Upper lobe of left lung (tissue), 6 donors: ENCODE measurements at regions not wholly inside any gene's neighbourhood (a gene's known extent, or its start where the extent isn't known, plus 50 kb on each side); places are given as distances from the start of the nearest gene placed in this dataset.
A peak's percentile ranks its signal among the peaks of the same experiment; 100 is the strongest.

Experiments used
- ATAC-seq, 2 donors: fragments of 200-7000 bp; cut with Tn5 transposase; one replicate each; pipeline ENCODE4 v1.9.1; 2022; ENCODE audit warnings: mild to moderate bottlenecking in 2 of 2, moderate library complexity in 2 of 2; ENCODE audit not compliant: low FRiP score in 2 of 2
- DNase-seq, 2 donors: peaks; one replicate each; pipeline ENCODE4 v3.0.0-alpha.2; 2019 to 2020
- H3K27ac ChIP-seq, 4 donors: fragments of 200-600 bp; sonication (generic); one replicate each; pipeline ENCODE4 v1.5.1; 2016 to 2019
- H3K27me3 ChIP-seq, 4 donors: fragments of 200-600 bp; sonication (generic); one replicate each; pipeline ENCODE4 v1.5.1; 2017 to 2019
- H3K36me3 ChIP-seq, 4 donors: fragments of 200-600 bp; sonication (generic); one replicate each; pipeline ENCODE4 v1.5.1; 2016 to 2019
- H3K4me1 ChIP-seq, 4 donors: fragments of 200-600 bp; sonication (generic); one replicate each; pipeline ENCODE4 v1.5.1; 2018 to 2019
- H3K4me3 ChIP-seq, 4 donors: fragments of 200-600 bp; sonication (generic); one replicate each; pipeline ENCODE4 v1.5.1; 2017 to 2019; ENCODE audit warnings: mild to moderate bottlenecking in 2 of 4, moderate library complexity in 1 of 4
- H3K9me3 ChIP-seq, 4 donors: fragments of 200-600 bp; sonication (generic); one replicate each; pipeline ENCODE4 v1.5.1; 2018 to 2019
- CTCF ChIP-seq, 6 experiments: fragments of 450-650 bp in 4 of 6; fragments of 200-600 bp in 2 of 6; sonication (generic) in 2 of 6; IDR thresholded peaks; one replicate each; pipeline ENCODE4 v1.5.1; 2016 to 2019; ENCODE audit warnings: antibody characterized with exemption in 6 of 6
- EP300 ChIP-seq, 4 donors: sonication (generic); formaldehyde crosslinking; IDR thresholded peaks; one replicate each; pipeline ENCODE4 v1.5.1; 2017; ENCODE audit warnings: antibody characterized with exemption in 4 of 4, control low read depth in 2 of 4
- POLR2A ChIP-seq, 4 donors: fragments of 450-650 bp; IDR thresholded peaks; one replicate each; pipeline ENCODE4 v1.5.1; 2016 to 2017; ENCODE audit warnings: antibody characterized with exemption in 4 of 4, mild to moderate bottlenecking in 2 of 4
- POLR2AphosphoS5 ChIP-seq, 2 donors: sonication (generic); formaldehyde crosslinking; IDR thresholded peaks; one replicate each; pipeline ENCODE4 v1.5.1; 2017; ENCODE audit warnings: antibody characterized with exemption in 2 of 2
- WGBS, 2 donors: methylation state at CpG; one replicate each; pipeline ENCODE4 v1.1.5; 2017 to 2018; 5-methylcytosine and 5-hydroxymethylcytosine counted together
- donor health status: DM: no; HTN: no; CAD: no; lungs with moderate emphysema.
- donor health status: DM: no; HTN: yes; CAD: no; lungs with severe emphysema.

GRCh38 chr9:27856054-27856453, 282.8 kb upstream of the C9orf72 start:
- 84 to 88% methylated on average over 2 of the region's 2 CpGs for WGBS, 2 donors
- Histone ChIP-seq H3K4me1 (no peaks in the 10 kb centered on the region), H3K9me3 (no peaks in the 10 kb centered on the region), H3K27me3 (no peaks in the 10 kb centered on the region), H3K36me3 (no peaks in the 10 kb centered on the region), H3K27ac (no peak overlapping the region), H3K4me3 (no peak overlapping the region)
- ATAC-seq (no peak), DNase-seq (no peak)
- TF ChIP-seq EP300 (IDR thresholded peaks at IDR 0.05): no peak
- no peak for TF ChIP-seq CTCF (IDR thresholded peaks at IDR 0.05)
- no peak for TF ChIP-seq POLR2A (IDR thresholded peaks at IDR 0.05)
- TF ChIP-seq POLR2AphosphoS5 (IDR thresholded peaks at IDR 0.05): no peak

- no peak overlapping the region for H3K27ac ChIP-seq
- DNase-seq (no peak), ATAC-seq (no peak)
- no peaks in the 10 kb centered on the region for H3K4me1 ChIP-seq
- 81 to 92% methylated on average over 1 of the region's 1 CpG for WGBS, 2 donors
- no peaks in the 10 kb centered on the region for H3K36me3 ChIP-seq
- no peak overlapping the region for H3K4me3 ChIP-seq
- H3K27me3 ChIP-seq: no peaks in the 10 kb centered on the region
- TF ChIP-seq EP300 (IDR thresholded peaks at IDR 0.05) (no peak), CTCF (IDR thresholded peaks at IDR 0.05) (no peak), POLR2A (IDR thresholded peaks at IDR 0.05) (no peak), POLR2AphosphoS5 (IDR thresholded peaks at IDR 0.05) (no peak)
- H3K9me3 ChIP-seq: no peaks in the 10 kb centered on the region
Observed at GRCh38 chr9:27856748-27857147, 283.5 kb upstream of the C9orf72 start.

GRCh38 chr9:27861887-27862286, 288.6 kb upstream of the C9orf72 start:
- Histone ChIP-seq H3K4me1 (peaks cover 0 to 7% (median 1%) of the 10 kb centered on the region in 4 donors), H3K27ac (no peak overlapping the region), H3K9me3 (no peaks in the 10 kb centered on the region), H3K4me3 (no peak overlapping the region), H3K36me3 (no peaks in the 10 kb centered on the region), H3K27me3 (no peaks in the 10 kb centered on the region)
- no peak for DNase-seq
- 53 to 59% methylated on average over 3 of the region's 3 CpGs for WGBS, 2 donors
- ATAC-seq: no peak
- TF ChIP-seq POLR2A (IDR thresholded peaks at IDR 0.05) (no peak), CTCF (IDR thresholded peaks at IDR 0.05) (no peak), EP300 (IDR thresholded peaks at IDR 0.05) (no peak), POLR2AphosphoS5 (IDR thresholded peaks at IDR 0.05) (no peak)

GRCh38 chr9:27864644-27865438, 291.6 kb upstream of the C9orf72 start:
- WGBS, 2 donors: 24 to 28% methylated on average over 7 of the region's 7 CpGs
- H3K27me3 ChIP-seq: no peaks in the 10 kb centered on the region
- no peaks in the 10 kb centered on the region for H3K36me3 ChIP-seq
- DNase-seq (peak in 1 of 2 donors; percentile 37), ATAC-seq (peak; percentile 59 to 61)
- TF ChIP-seq POLR2A (IDR thresholded peaks at IDR 0.05) (no peak), POLR2AphosphoS5 (IDR thresholded peaks at IDR 0.05) (no peak), CTCF (IDR thresholded peaks at IDR 0.05) (no peak)
- peaks cover 0 to 7% (median 1%) of the 10 kb centered on the region in 4 donors for H3K4me1 ChIP-seq
- no peak overlapping the region for H3K27ac ChIP-seq
- H3K9me3 ChIP-seq: no peaks in the 10 kb centered on the region
- H3K4me3 ChIP-seq: no peak overlapping the region

GRCh38 chr9:27866741-27867140, 293.5 kb upstream of the C9orf72 start:
- DNase-seq (no peak), ATAC-seq (no peak)
- Histone ChIP-seq H3K4me3 (no peak overlapping the region), H3K9me3 (no peaks in the 10 kb centered on the region), H3K36me3 (no peaks in the 10 kb centered on the region), H3K4me1 (peaks cover 0 to 7% (median 1%) of the 10 kb centered on the region in 4 donors), H3K27ac (no peak overlapping the region), H3K27me3 (no peaks in the 10 kb centered on the region)
- TF ChIP-seq EP300 (IDR thresholded peaks at IDR 0.05) (no peak), POLR2AphosphoS5 (IDR thresholded peaks at IDR 0.05) (no peak), POLR2A (IDR thresholded peaks at IDR 0.05) (no peak), CTCF (IDR thresholded peaks at IDR 0.05) (no peak)
- WGBS, 2 donors: 93 to 94% methylated on average over 4 of the region's 4 CpGs
